ENCODE measurements at regions not wholly inside any gene's neighbourhood (a gene's known extent, or its start where the extent isn't known, plus 50 kb on each side); places are given as distances from the start of the nearest gene placed in this dataset.

DNA sequence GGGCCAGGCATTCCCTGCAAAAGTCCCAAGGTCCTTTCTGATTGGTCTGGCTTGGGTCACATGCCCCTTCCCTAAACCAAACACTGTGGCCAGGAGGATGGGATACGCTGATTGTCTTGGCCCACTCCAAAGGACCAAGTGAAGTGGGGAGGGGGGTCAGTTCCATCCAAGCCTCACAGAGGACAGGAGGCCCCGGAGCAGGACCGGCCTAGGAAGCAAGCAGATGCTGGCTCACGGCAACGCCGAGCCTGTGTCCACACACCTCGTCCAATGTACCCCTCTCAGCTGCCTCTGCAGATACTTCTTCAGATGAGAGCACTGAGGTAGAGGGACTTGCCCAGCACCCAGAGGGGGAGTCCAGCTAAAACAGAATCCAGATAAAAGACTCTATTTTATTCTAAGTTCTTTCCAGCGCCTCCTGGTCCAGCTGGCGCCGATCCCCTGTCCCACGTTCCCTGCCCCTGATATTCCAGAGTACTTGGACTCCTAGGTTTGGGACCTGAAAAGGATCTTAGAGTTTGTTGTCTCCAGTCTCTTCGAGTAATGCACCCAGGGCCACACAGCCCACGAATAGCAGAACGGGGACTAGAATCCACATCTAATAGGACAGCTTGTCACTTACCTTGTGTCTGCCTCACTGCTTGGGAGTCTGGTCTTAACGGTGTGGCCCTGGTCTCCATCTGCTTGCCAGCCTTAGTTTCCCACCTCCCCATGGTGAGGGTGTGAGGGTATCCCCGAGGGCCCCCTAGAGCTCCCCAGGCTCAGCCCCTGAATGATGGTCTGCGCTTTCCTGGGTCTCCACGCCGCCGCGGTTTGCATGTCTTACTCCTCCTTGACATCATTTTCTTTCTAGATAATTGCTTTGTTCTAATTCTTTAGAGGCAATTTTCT is 72.4 kb upstream of the UNC5A start:
- Histone ChIP-seq H3K27ac (no peak overlapping the region), H3K4me1 (no peaks in the 10 kb centered on the region), H3K27me3 (peaks cover 6% of the 10 kb centered on the region), H3K4me3 (no peak overlapping the region), H3K36me3 (no peaks in the 10 kb centered on the region), H3K9me3 (no peaks in the 10 kb centered on the region)
- TF ChIP-seq, protein P1, sequence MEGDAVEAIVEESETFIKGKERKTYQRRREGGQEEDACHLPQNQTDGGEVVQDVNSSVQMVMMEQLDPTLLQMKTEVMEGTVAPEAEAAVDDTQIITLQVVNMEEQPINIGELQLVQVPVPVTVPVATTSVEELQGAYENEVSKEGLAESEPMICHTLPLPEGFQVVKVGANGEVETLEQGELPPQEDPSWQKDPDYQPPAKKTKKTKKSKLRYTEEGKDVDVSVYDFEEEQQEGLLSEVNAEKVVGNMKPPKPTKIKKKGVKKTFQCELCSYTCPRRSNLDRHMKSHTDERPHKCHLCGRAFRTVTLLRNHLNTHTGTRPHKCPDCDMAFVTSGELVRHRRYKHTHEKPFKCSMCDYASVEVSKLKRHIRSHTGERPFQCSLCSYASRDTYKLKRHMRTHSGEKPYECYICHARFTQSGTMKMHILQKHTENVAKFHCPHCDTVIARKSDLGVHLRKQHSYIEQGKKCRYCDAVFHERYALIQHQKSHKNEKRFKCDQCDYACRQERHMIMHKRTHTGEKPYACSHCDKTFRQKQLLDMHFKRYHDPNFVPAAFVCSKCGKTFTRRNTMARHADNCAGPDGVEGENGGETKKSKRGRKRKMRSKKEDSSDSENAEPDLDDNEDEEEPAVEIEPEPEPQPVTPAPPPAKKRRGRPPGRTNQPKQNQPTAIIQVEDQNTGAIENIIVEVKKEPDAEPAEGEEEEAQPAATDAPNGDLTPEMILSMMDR (IDR thresholded peaks at IDR 0.05), result no peak
- peak in 1 of 2 donors; percentile 15 for DNase-seq (ENCODE audit: low spot score in 2 of 2)
- intact Hi-C loops (cut with DNase I), result no loop called here

DNA sequence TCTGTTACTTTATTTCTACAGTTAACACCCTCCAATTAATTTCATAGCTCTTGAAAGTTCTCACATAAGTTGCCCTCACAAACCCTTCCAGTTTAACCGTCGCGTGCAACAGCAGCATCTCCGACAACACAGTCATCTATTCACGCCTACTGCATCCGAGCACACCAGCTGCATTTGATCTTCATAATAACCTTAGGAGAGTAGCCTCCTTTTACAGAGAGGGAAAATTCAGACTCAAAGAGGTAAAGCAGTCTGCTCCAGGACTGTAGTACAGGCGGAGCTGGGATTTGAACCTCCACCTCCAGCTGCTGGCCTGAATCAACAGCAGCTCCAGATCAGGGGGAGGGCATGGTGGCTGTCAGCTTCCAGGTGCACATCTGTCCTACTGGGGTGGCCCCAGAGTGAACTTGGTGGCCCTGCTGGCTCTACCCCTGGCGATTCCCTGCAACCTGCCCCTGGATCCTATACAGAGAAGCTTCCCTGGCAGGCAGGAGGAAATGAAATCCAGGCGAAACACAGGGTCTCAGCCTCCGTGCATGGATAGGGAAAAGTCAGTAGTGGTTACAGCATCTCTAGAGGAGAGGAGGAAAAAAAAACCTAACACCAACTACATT is 71.6 kb upstream of the UNC5A start:
- intact Hi-C loops (cut with DNase I), result no loop called here
- DNase-seq (ENCODE audit: low spot score in 2 of 2), result peak in 1 of 2 donors; percentile 39

DNA sequence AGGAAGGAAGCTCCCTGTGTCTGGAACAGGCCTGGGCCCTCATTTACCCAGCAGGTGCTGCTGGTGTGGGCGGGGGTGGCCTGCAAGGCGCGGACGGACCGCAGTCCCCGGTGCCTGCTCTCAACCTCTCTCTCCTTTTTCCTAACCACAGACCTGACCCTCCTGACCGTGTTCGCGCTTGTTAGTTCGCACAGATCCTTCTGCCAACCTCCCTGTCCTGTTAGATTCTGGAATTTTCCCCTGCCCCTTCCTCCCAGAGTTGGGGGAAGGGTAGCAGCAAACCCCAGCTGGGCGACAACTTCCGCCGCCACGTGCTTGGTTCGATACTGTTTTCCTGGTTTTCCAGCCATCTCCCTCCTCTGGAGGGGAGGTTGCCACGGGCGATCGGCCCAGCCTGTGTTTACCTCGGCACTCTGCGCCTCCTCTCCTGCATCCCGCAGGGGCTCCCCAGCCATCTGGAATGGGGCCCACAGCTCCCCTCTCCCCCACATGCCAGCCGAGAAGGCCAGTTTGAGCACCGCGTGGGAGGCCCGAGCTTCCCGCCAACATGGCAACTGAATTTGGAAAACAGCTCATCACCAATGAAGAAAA is 70.8 kb upstream of the UNC5A start:
- Histone ChIP-seq H3K4me3 (no peak overlapping the region), H3K4me1 (no peaks in the 10 kb centered on the region), H3K9me3 (no peaks in the 10 kb centered on the region), H3K36me3 (no peaks in the 10 kb centered on the region), H3K27ac (no peak overlapping the region), H3K27me3 (peaks cover 6% of the 10 kb centered on the region)
- TF ChIP-seq, protein P1 (IDR thresholded peaks at IDR 0.05), result no peak
- intact Hi-C loops (cut with DNase I), result no loop called here
- peak in 1 of 2 donors; percentile 37 for DNase-seq (ENCODE audit: low spot score in 2 of 2)

More for the DNA sequence above, 71.6 kb upstream of the UNC5A start:
- TF ChIP-seq, protein P1 (IDR thresholded peaks at IDR 0.05), result no peak
- H3K4me1 ChIP-seq, result no peaks in the 10 kb centered on the region
- peaks cover 6% of the 10 kb centered on the region for H3K27me3 ChIP-seq
- H3K4me3 ChIP-seq, result no peak overlapping the region
- H3K36me3 ChIP-seq, result no peaks in the 10 kb centered on the region
- H3K9me3 ChIP-seq, result no peaks in the 10 kb centered on the region
- no peak overlapping the region for H3K27ac ChIP-seq

DNA sequence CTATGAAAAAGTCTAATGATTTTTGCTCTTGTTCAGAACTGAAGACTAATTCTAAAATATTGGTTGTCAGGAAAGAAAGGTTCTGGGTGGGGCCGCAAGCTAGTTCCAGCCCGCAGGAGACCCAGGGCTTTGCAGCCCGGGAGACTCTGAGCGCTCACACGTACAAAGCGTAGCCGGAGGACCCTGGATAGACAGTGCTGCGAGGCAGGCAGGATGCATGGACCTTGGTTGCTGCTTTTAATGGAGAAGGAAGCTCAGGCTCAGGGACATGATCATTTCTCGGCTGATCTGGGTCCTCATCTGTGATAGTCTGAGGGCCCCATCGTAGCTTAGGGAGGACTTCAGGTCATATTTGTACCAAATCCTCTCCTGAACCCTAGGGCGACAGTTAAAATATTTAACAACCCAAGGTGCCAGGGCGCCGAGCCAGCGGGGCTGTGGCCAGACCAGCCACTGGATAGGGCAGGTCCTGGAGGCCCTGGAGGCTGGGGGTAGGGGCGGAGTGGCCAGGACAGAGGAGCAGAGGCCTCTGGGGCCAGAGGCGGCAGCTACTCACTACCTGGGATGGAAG is 70.1 kb upstream of the UNC5A start:
- no peaks in the 10 kb centered on the region for H3K4me1 ChIP-seq
- no peaks in the 10 kb centered on the region for H3K9me3 ChIP-seq
- peak in 1 of 2 donors; percentile 33 for DNase-seq (ENCODE audit: low spot score in 2 of 2)
- intact Hi-C loops (cut with DNase I), result no loop called here
- no peaks in the 10 kb centered on the region for H3K36me3 ChIP-seq
- peaks cover 6% of the 10 kb centered on the region for H3K27me3 ChIP-seq
- TF ChIP-seq, protein P1 (IDR thresholded peaks at IDR 0.05), result no peak
- no peak overlapping the region for H3K27ac ChIP-seq
- no peak overlapping the region for H3K4me3 ChIP-seq

DNA sequence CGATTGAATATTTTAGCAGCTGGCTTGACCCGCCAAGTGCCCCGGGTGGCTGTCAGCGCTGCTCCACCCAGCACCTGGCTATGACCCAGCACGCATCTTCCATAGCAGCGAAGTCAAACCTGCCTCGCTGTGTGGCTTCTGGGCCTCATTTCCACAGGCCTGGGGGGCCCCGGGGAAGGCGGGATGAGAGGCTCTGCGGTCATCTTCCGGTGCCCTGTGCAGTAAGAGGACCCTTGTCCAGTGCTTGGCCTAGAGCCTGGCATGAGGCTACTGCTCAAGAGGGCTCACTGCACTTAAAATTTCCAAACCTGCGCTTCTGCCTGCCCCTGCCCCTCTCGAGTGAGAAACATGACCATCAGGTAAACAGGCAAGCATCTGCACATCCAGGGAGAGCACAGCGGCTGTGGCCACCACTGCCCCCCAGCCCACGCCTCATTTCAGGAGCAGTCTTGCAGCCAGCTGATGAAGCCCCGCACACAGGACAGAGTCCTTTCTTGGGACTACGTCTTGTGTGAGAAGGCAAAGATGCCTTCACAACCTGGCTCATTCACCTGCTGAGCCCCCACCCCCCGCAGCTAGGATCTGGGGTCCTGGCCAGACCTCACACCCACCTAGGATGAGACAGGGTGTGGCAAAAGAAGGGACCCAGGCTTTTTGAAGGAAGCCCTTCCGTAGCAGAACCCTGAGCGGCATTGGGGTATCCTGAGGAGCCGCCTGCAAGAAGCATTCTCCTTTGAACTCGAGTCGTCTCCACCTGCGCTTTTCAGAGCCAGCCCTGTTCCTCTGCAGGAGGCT is 69.5 kb upstream of the UNC5A start:
- Histone ChIP-seq H3K9me3 (no peaks in the 10 kb centered on the region), H3K36me3 (no peaks in the 10 kb centered on the region), H3K27me3 (peaks cover 4% of the 10 kb centered on the region), H3K4me3 (no peak overlapping the region), H3K4me1 (no peaks in the 10 kb centered on the region), H3K27ac (no peak overlapping the region)
- intact Hi-C loops (cut with DNase I), result no loop called here
- TF ChIP-seq, protein P1 (IDR thresholded peaks at IDR 0.05), result no peak
- DNase-seq (ENCODE audit: low spot score in 2 of 2), result peak in 1 of 2 donors; percentile 50
